GM12874 (cell line): ENCODE measurements at regions not wholly inside any gene's neighbourhood (a gene's known extent, or its start where the extent isn't known, plus 50 kb on each side); places are given as distances from the start of the nearest gene placed in this dataset.

Experiments used
- CTCF ChIP-seq: IDR thresholded peaks from 2 replicates; pipeline ENCODE4 v1.5.1; 2011; ENCODE audit warnings: low read depth, mild to moderate bottlenecking, control low read depth, low read length, moderate library complexity; ENCODE audit not compliant: insufficient read depth

- no peak for TF ChIP-seq CTCF
These were observed 736.9 kb upstream of the MARCKS start for GRCh38 chr6:113120224-113120581.

- TF ChIP-seq CTCF = no peak
These were observed 736.4 kb upstream of the MARCKS start for GRCh38 chr6:113120582-113121285.

DNA sequence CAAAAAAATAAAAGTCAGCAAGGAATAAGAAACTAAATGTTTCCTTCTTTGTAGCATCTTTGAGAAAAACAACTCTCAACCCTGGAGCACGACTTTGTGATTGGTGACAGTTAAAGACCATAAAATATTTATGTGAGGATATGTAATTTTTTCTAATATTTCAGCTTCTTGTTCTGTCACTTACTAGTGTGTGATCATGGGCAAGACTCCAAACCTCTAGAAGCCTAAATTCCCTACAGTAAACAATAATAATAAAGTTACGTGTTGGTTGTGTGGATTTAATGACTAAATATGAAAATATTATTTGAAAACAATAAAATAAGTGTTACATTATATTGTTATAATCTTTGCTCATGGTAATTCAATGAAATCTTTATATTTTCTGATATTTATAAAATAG, 735.6 kb upstream of the MARCKS start:
- no peak for TF ChIP-seq CTCF

DNA sequence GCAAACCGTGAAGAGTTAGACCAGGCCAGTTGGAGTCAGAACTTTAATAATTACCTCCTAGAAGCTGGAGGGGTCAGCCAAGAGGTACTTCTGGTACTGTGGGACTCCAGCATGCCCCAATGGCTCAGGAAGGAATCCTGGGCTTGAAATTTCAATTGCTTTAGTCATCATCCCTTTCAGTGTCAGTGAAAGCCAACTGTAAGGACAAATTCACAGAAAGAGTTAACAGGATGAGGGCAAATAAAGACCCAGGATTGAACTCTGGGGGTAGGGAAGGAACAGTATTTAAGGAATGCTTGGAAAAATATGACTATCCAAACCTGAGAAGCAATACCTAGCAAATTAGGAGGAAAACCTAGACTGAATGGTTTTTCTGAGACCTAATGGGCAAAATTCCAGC, 735.1 kb upstream of the MARCKS start:
- no peak for TF ChIP-seq CTCF

DNA sequence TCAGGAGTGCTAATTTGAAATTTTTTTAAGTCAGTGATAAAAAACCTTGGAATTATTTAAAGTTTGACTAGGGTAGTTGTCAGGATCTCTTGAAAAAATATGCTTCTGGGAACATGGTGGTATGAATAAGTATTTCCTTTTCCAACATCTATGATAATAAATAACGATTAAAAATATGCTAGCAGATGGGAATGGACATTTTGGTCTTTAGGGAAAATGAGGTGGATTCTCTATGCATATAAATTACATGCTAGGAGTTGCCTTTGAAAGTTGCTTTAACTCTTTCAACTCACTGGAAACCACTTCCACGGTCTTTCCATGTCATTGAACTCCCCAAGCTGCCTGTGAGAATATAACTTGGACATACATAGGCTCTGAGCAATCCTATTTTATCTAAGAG, 731.5 kb upstream of the MARCKS start:
- TF ChIP-seq CTCF = no peak

DNA sequence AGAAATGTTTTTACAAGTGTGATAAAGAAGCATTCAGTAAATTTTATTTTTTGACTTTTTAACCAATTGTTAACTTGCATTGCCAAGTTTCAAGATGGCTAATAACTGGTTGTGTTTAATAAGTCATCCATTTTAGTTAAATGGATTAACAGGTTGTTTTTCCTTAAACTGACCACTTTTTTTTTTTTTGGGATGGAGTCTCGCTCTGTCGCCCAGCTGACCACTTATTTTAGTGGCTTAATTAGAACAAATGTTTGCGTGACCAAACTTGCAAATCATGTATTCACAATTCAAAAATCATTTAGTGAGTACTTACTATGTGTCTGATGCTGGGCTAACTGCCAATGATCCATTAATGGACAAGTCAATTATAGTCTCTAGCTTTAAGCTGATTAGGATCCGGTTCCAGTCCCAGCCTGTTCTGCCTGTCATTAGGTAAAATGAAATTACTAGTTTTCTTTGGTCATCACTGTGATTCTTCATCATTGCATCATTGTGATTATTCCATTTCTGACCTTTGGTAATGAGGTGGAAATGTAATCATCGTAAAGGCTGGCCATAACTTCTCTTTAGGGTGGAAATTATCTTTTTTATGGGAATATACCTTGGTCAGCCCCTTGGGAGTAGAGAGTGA, 729.2 kb upstream of the MARCKS start:
- TF ChIP-seq CTCF = no peak

- TF ChIP-seq CTCF = no peak
These were observed 728.5 kb upstream of the MARCKS start for GRCh38 chr6:113128661-113129060.
